Keratinocyte (primary cell): ENCODE measurements at regions not wholly inside any gene's neighbourhood (a gene's known extent, or its start where the extent isn't known, plus 50 kb on each side); places are given as distances from the start of the nearest gene placed in this dataset.

Experiments used
- EZH2 ChIP-seq: IDR thresholded peaks from one replicate; pipeline ENCODE4 v1.6.1; 2012; ENCODE audit warnings: inconsistent platforms, mild to moderate bottlenecking, low read length, moderate library complexity
- TF ChIP-seq, protein P1 (sequence below), 3 experiments: IDR thresholded peaks in 1 of 3; conservative IDR thresholded peaks in 1 of 3; optimal IDR thresholded peaks in 1 of 3; 2 replicates in 2 of 3; 3 replicates in 1 of 3; pipeline versions ENCODE3 to v1.5.1; 2011; ENCODE audit warnings: low read length in 3 of 3, mild to moderate bottlenecking in 3 of 3, moderate library complexity in 2 of 3, control low read depth in 1 of 3, inconsistent platforms in 1 of 3; ENCODE audit not compliant: insufficient read depth in 2 of 3; ENCODE audit errors: extremely low read depth in 1 of 3

GRCh38 chr2:2808551-2809058 is 477.5 kb upstream of the MYT1L start:
- TF ChIP-seq, protein P1, sequence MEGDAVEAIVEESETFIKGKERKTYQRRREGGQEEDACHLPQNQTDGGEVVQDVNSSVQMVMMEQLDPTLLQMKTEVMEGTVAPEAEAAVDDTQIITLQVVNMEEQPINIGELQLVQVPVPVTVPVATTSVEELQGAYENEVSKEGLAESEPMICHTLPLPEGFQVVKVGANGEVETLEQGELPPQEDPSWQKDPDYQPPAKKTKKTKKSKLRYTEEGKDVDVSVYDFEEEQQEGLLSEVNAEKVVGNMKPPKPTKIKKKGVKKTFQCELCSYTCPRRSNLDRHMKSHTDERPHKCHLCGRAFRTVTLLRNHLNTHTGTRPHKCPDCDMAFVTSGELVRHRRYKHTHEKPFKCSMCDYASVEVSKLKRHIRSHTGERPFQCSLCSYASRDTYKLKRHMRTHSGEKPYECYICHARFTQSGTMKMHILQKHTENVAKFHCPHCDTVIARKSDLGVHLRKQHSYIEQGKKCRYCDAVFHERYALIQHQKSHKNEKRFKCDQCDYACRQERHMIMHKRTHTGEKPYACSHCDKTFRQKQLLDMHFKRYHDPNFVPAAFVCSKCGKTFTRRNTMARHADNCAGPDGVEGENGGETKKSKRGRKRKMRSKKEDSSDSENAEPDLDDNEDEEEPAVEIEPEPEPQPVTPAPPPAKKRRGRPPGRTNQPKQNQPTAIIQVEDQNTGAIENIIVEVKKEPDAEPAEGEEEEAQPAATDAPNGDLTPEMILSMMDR (optimal IDR thresholded peaks at IDR 0.05 in 1 of 3, IDR thresholded peaks at IDR 0.05 in 1 of 3, conservative IDR thresholded peaks at IDR 0.05 in 1 of 3; ENCODE audit: extremely low read depth in 1 of 3, insufficient read depth in 2 of 3, low read length in 3 of 3) = no peak
- TF ChIP-seq EZH2 = no peak
